Stimulated activated CD8-positive, alpha-beta memory T cell treated with anti-CD3 and anti-CD28 coated beads, Interleukin-2, amount 100 ng/mL, for 1 hour (primary cell): ENCODE measurements at regions not wholly inside any gene's neighbourhood (a gene's known extent, or its start where the extent isn't known, plus 50 kb on each side); places are given as distances from the start of the nearest gene placed in this dataset.

Source experiments
- DNase-seq, 2 donors: peaks; one replicate each; pipeline ENCODE4 v3.0.0-alpha.2; 2020; ENCODE audit warnings: low read depth in 2 of 2

GRCh38 chr22:49437356-49437755 is 390.3 kb downstream of the BRD1 start:
- DNase-seq = no peak

DNA sequence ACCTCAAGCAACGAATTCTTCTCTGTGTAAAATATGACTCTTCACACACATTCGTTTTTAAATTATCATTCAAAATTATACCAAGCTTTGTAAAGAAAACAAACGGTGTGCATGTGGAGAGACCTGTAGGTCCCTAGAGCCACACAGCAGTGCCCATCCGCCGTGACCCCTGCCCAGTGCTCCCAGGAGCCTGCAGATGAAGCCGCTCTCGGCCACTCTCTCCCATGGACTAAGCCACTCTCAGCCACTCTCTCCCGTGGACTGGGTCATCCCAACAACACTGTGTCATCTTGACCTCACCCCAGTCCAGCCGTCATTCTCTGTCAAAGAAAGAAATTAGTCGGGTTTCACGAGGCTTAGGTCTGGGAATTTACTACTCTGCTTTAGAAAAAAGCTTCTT is 391.6 kb downstream of the BRD1 start:
- no peak for DNase-seq

GRCh38 chr22:49435596-49435995 is 392.1 kb downstream of the BRD1 start:
- no peak for DNase-seq

DNA sequence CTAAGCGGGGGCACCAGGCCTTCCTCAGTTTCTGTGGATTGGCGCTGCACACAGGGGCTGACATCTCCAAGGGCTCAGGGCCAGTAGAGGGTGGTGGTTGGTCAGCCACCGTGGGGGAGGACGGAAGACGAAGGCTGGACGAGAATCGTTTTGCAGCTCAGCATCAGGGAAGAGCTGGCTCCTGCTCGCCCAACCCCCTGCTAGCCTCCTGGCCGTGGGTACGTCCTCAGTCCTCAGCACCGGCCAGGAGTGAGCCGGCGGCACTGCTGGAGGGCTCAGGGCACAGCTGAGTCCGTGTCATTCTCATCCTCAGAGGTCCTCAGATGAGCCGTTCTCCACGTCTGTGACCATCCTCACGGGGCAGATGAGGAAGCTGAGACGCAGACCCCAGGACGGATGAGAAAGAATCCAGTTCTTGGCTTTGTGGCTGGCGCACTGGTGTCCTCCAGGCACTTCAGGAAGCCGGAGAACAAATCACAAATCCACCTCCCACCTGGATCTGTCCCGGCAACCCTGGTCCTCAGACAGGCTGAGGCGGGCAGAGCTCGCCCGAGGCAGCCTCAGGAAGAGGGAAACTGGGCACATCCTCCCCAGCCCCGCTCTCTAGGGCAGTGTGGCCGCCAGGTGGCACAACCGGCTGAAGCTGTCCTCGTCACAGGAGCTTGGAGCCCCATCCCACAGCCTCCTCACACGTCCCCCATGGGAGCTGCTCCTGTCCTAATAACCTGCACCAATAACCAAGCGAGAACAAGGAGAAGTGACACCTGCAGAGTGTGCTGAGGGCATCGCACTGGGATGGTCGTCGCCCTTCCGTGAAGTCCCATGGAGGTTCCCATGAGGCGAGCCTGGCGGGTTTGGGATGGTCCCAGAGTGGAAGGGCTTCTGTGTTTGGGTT is 393.7 kb downstream of the BRD1 start:
- no peak for DNase-seq

DNA sequence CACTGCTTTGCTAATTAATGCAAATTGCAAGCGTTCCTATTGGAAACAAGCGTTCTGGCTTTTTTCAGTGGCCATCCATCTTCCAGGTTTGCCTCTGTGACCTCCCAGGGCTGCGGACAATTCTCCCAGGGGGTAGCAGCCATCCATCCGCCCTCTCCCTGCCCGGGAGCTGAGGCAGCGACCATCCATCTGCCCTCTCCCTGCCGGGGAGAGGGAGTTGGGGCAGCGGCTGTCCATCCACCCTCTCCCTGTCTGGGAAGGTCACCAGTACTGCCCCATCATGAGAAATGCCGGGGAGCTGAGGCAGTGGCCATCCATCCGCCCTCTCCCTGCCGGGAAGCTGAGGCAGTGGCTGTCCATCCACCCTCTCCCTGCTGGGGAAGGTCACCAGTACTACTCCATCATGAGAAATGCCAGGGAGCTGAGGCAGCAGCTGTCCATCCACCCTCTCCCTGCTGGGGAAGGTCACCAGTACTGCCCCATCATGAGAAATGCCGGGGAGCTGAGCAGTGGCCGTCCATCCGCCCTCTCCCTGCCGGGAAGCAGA is 394.7 kb downstream of the BRD1 start:
- DNase-seq = no peak

GRCh38 chr22:49432211-49432896 is 395.3 kb downstream of the BRD1 start:
- DNase-seq = no peak

- no peak for DNase-seq
Measured at GRCh38 chr22:49431551-49431950, 396.1 kb downstream of the BRD1 start.

- no peak for DNase-seq
Measured at GRCh38 chr22:49429066-49429465, 398.6 kb downstream of the BRD1 start.

DNA sequence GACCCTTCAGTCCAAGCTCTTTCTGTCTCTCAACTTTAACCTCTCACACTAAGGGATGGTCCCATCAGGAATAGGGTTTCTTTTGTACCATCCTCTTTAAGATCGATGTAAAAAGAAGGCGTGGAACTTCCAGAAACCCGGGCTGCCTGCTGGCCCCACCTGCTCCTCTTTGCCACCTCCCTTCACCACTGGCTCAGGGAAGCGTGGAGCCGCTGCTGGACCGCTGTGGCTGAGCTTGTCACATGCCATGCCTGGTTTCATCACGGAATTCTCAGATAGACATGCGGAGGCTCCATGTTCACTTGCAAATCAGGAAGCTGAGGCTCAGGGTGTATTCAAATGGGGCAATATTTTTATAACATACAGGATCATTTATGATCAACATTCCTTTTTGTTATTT is 399.7 kb downstream of the BRD1 start:
- no peak for DNase-seq

- no peak for DNase-seq
Measured at GRCh38 chr22:49427341-49427740, 400.3 kb downstream of the BRD1 start.

DNA sequence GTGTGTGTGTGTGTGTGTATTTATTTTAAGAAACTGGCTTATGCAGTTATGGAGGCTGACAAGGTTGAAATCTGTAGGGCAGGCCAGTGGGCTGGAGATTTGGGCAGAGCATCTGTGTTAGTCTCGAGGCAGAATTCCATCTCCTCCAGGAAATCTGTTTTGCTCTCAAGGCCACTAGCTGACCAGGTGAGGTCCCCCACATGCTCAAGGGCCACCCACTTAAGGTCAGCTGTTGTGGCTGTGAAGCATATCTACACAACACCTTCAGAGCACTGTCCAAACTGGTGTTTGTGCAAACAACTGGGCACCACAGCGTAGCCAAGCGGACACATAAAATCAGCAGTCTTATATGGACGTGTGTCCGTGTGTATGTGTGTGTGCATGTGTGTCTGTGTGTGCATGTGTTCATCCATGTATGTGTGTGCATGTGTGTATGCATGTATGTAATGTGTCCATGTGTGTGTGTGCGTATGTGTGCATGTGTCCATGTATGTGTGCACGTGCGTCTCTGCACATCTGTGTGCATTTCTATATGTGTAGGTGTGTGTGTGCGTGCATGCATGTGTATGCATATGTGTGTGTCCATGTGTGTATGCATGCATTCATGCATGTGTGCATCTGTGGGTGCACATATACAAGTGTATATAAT is 400.9 kb downstream of the BRD1 start:
- DNase-seq = no peak

DNA sequence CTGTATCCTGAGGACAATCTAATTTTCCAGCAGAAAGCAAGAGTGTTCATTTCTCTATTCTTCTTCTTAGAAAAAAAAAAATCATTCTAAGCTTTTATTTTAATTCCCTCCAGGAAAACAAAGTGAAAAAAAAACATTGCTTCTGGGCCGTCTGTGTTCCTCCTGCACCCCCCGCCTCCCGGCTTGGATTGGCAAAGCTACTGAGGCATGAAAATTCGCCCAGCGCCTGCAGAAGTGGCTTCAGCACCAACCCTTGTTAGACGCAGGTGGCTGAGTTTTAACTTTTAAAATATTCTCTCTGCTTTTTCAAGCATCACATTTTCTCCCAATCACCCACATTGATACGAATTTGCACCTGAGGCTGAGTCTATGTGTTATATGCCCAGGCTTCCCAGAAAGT is 401.6 kb downstream of the BRD1 start:
- DNase-seq = no peak

DNA sequence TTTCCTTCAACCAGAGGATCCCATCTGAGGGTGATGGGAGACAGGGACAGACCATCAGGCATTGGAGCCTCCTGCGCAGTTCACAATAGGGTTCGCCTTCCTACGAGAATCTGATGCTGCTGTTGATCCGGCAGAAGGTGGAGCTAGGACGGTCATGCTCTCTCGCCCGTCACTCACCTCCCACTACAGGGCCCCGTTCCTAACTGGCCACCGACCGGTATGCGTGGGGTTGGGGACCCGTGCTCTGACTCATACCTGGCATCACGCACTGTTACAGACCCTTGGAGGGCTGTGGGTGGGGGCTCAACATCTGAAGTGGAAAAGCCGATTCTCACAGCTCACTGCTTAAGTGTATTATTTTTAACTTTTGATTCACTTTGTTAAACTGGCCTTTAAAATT is 402.3 kb downstream of the BRD1 start:
- DNase-seq = no peak

- DNase-seq = no peak
Measured at GRCh38 chr22:49424893-49425270, 402.8 kb downstream of the BRD1 start.

DNA sequence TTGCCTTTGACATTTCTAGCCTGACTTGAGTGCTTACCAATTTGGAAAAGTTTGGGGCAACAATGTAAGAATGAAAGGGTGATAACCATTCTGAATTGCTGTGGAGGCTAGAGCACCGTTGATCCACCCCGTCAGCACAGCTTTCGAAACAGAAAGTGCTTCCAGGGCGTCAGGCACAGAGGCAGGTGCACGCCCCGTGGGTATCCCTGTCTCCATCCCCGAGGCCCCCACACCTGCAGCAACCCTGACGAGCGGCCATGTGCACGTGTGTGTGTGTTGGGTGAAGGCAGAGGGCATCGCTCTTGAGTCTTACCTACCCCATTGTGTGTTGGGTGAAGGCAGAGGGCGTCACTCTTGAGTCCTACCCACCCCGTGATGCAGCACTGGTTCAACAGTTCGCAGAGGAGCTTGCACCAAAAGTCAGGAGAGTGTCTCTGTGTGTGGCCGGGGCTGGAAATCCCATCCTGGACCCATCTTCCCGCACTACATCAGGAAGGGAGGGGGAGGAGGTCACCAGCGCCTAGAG is 404.5 kb downstream of the BRD1 start:
- no peak for DNase-seq

DNA sequence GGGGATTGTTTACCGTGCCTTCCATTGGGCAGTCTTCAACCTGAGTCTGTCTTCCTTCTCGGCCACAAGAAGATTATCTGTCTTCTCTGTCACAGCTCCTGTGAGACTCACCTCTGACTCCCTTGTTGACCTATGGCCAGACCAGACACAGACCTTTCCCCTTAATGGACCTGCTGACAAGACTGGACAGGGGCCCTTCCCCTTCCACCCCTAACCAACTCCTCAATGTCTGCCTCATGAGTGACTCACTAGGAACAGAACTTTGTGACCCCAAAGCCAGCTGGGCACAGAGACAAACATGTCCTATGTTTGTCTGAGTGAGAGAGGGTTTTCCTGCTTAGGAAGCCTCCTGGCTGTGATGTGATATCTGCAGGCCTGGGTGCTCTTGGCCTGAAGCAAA is 405.0 kb downstream of the BRD1 start:
- no peak for DNase-seq

GRCh38 chr22:49420651-49421050 is 407.0 kb downstream of the BRD1 start:
- DNase-seq = no peak

- DNase-seq = no peak
Measured at GRCh38 chr22:49419661-49420060, 408.0 kb downstream of the BRD1 start.

GRCh38 chr22:49418943-49419342 is 408.7 kb downstream of the BRD1 start:
- no peak for DNase-seq

GRCh38 chr22:49418341-49418894 is 409.3 kb downstream of the BRD1 start:
- no peak for DNase-seq

GRCh38 chr22:49417833-49418232 is 409.8 kb downstream of the BRD1 start:
- DNase-seq = no peak

DNA sequence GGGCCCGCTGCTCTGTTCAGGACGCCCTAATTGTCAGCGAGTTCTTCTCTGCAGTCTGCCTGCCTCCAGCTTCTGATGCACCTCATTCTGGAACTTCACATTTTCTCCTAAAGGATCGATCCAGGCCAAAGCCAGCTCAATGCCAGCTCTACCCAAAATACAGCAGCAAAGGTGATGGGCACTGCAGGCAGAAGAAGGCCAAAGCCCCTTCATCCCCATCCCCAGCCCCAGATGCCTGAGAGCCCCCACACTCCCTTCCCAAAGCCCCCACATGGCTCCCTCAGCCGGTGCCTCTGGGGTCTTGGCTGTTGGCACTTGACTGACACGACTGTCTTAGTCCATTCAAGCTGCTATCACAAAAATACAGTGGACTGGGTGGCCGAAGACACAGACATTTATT is 410.3 kb downstream of the BRD1 start:
- no peak for DNase-seq
